HG02759 (cell line): ENCODE measurements at regions not wholly inside any gene's neighbourhood (a gene's known extent, or its start where the extent isn't known, plus 50 kb on each side); places are given as distances from the start of the nearest gene placed in this dataset.
A peak's percentile ranks its signal among the peaks of the same experiment; 100 is the strongest.
"Not testable (repeated sequence)": the region's sequence is repeated elsewhere in the genome, so short reads cannot be mapped to it uniquely, and the experiment has no call there.

Experiments used
- ATAC-seq: cut with Tn5 transposase; IDR thresholded peaks from one replicate; pipeline ENCODE4 v1.9.1; 2021; ENCODE audit warnings: mild to moderate bottlenecking, moderate library complexity; ENCODE audit not compliant: unreplicated experiment

DNA sequence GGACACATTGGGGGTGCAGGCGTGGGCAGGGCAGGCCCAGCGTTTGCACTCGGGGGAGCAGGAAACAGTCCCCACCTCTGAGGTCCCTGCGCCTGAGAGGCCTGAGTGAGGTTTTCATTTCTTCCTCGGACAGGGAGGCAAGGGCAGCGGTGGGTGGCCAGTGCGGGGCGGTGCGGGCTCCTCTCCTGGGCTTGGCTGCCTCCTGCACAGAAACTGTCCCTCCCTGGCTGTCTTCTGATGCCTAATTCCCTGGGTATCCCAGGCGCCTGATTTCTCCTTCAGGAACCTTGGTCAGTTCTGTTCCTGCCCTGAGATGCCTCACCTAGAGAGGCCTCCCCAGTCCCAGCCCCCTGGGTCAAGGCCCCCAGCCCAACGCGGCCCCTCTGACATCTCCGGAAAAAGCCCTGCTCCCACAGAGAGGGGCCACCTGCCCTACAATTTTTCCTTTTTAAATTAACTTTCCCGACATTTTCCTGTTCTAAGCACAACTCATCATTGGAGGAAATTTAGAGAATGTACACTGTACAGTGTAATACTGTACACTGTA lies 260.3 kb downstream of the ADGRD1 start:
- ATAC-seq: no peak

DNA sequence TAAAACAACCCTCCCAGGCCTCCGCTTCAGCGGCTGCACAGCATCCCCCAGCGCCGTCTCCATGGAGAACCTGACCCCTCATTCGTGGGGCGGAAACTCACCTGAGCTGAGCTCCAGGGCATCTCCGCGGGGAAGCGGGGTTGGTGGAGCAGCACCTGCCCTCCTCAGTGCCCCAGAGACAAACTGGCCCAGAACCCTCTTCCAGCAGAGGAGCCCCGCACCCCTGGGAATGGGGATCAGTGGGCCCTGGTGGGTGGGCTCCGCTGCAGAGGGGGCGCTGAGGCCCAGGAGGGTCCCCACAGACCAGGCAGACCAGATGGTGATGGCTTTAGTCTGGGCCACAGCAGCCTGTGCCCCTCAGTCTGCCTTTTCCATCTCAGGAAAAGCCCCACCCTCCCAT lies 261.2 kb downstream of the ADGRD1 start:
- ATAC-seq: not testable (repeated sequence)

GRCh38 chr12:131216587-131216986 lies 262.9 kb downstream of the ADGRD1 start:
- not testable (repeated sequence) for ATAC-seq

DNA sequence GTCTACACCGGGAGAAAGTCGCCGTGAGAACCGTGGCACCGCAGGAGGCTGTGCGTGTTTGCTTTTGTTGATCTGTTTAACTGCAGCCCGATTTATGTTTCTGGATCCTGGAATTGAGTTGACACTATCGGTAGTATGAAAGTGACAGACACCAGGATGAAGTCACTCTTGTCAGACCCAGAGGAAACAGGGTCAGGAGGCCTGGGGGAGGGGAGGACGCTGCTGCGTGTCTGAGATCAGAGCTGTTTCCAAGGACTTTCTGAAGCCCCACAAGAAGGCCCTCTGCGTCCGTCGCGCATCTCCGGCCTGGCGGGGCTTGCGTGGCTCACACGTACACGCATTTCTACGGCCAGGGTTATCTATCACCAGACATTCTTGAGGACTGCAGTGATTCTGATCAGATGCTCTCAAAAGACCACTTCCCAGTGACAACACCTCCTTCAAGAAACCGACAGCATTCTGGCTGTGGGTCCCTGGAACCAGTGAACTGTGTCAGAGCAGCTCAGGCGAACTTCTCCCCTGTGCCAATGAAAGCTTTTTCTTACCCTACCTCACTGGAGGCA lies 263.4 kb downstream of the ADGRD1 start:
- no peak for ATAC-seq

GRCh38 chr12:131218026-131218922 lies 264.6 kb downstream of the ADGRD1 start:
- peak; percentile 50 for ATAC-seq

DNA sequence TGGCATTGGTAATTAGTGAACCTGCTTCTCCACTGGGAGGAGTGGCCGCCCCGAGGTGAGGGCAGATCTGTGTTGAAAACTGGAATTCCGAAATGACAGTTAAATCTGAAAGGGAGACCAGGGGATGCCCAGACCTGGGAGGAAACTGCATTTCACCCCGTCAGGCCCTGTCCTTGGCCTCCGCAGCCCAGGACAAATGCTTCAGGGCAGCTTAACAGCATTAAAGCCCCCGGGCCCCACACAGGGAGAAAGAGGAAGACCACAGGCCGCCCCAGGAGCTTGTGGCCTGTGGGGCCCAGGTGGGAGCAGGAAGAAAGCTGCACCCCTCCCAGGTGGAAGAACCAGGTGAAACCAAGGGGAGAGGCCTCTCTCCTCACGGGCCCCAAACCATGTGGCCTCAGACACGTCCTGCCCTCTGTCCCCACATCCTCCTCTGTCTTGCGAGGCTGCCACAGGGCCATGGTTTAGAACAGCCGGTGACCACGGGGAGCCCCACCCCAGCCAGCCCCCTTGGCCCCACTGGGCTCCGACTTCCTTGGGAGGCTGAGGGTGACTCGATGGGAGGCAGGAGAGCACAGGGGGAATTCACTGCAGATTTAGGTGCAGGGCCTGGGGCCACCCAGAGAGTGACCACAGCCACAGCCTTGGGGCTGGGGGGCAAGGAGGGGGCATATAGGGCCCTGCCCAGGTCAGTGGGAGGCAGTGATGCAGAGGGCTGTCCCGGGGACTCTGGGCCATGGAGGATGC lies 265.4 kb downstream of the ADGRD1 start:
- ATAC-seq: no peak

DNA sequence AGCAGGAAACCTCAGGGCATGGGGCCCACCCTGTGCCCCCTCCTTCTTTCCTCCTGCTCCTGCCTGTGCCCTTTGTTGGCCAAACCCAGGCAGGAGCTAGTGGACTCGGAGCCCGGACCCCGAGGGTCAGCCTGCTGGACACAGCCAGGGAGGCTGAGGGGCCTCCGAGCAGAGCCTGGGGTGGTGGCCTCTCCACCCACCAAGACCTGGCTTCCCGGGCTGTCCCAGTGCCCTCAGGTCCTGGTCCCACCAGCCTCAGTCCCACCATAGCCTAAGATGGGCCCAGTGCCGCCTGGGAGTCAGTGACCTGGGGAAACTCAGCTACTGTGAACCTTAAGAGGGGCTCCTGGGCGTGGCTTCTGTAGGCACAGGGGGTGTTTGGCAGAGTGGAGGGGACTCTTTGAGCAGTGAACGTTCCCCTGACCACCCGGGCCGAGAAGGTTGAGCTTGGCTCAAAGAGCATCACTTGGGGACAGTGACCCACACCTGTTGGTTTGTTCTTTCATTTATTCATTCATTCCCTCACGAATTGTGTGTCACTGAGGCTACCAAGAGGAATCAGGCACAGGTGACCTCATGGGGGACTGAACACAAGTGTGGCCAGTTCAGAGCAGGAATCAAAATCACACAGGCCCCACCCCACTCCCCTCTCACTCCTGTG lies 266.1 kb downstream of the ADGRD1 start:
- ATAC-seq: no peak

- ATAC-seq: no peak
Observed at GRCh38 chr12:131220331-131220685, 266.6 kb downstream of the ADGRD1 start.

DNA sequence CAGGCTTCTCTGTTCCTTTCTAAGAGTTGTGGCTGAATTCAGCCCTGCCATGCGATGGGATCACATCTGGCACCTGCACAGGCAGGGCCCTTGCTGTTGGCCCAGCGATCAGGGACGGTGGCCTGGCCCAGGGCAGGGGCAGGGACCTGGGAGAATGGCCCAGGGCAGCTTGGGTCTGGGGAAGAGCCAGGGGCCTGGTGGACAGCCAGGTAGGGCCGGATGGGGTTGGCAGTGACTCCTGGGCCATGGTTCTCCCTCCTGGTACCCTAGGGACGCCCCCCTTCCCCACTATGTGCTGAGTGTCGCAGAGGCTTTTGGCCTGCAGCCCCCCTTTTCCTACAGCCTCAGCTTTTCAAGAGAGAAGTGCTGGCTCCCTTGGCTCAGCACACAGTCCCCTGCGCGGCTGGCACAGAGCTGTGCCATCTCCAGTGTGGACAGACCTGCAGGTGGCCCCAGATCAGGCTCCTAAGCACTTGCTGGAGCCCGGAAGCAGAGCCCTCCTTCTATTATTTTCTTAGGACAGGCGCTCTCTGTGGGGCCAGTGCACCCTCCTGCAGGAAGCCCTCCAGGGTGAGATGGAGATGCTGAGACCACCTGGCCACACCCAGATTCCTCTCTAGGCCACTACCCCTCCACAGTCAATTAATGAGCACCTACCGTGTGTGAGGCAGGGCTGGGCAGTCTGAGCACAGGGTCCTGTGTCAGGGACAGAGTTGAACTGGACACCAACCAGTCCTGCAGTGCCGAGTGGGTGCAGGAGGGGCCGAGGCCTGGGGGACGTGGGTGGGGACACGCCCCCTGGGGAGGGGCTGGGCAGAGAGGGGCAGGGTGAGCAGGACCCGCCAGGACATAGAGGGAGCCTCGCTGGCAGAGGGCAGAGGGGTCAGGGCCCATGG lies 267.6 kb downstream of the ADGRD1 start:
- ATAC-seq: no peak

DNA sequence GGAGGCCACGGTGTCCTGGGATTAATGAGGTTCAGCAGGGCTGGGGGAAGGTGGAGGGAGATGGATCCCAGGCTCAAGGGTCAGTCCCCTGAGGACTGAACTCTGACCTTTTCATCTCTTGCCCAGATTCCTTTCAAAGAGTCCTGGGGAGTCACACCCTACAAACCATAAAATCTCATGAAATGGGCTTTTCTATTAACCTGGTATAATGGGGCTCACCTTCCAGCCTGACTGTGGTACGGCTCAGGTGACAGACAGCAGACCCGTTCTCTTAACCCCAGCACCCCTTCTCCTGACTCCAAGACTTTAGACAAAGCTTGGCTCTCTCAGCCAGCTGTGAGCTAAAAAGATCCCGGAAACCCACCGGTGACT lies 268.2 kb downstream of the ADGRD1 start:
- no peak for ATAC-seq

DNA sequence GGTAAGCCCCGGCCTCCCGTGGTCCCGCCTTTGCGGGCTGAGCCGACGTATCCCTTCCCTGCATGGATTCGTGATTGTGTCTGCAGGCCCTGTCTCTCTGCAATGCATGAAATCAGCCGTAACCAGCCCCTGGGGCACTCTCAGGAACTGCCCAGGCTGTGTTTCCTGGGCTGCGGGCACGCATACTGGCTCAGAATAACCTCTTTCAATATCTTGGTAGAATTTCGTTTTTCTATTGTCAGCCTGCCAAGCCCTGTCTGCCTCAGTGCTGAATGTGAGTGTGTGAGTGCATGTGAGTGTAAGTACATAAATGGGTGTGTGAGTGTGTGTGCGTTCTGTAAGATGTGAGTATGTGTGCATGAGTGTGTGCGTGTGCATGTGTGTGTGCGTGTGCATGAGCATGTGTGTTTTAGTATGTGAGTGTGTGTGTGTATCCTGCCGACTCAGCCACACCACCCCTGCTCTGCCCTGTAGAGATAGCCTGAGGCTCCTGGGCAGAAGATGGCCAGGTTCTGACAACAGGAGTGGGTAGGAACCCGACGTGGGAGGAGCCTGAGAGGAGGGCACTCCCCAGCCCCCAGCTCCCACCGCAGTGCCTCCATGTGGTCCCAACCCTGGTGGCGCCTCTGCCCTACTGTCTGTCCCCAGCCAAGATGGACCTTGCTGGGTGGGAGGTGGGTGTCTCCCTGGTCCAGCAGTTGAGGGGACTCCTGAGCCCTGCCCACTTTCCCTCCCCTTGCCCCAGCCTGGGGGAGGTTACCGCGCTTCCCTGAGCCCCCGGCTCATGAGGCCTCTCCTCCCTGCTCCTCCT lies 268.8 kb downstream of the ADGRD1 start:
- peak; percentile 67 for ATAC-seq

DNA sequence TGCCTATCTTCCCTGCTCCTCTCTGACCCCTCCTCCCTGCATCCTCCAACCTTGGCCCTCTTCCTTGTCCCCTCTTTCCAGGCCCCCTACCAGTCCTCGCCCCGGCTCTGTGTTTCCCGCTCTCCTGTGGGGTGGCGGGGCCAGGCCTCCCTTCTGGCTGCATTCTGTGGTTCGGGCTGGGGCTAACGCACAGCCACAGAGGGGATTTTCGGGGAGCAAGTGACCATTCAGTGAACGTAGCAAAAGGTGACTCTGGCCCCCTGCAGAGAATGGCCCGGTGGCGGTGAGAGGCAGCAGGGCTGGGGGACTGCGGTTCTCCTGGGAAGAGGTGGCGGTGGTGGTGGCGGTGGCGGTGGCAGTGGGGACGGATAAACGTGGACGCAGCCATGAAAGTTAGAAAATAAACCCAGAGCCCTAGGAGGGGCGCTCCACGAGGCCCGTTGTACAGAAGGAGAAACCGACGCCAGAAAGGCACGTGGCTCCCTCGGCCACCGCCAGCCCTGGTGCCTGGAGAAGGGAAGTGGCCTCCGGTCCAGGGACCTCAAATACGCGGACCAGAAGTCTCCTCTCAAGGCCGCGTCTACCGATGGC lies 269.6 kb downstream of the ADGRD1 start:
- ATAC-seq: no peak

DNA sequence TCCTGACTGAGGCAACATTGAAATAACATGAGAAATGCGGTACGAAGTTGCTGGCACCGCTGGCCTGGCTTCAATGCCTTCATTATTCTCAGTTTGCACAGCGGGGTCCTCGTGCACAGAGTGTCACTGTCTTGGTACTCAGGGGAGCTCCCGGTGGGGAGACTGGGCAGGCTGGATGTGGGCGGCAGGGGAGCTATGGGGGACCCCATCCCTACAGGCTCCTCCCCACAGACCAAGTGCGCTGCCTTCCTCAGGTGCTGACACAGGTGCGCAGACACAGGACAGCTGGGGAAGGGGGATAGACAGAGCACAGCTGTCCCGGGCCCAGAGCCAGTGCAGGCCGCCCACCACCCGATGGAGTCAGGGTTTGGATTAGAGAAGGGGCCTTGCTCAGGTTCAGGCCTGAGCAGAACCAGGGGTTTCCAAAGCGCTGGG lies 270.1 kb downstream of the ADGRD1 start:
- no peak for ATAC-seq

DNA sequence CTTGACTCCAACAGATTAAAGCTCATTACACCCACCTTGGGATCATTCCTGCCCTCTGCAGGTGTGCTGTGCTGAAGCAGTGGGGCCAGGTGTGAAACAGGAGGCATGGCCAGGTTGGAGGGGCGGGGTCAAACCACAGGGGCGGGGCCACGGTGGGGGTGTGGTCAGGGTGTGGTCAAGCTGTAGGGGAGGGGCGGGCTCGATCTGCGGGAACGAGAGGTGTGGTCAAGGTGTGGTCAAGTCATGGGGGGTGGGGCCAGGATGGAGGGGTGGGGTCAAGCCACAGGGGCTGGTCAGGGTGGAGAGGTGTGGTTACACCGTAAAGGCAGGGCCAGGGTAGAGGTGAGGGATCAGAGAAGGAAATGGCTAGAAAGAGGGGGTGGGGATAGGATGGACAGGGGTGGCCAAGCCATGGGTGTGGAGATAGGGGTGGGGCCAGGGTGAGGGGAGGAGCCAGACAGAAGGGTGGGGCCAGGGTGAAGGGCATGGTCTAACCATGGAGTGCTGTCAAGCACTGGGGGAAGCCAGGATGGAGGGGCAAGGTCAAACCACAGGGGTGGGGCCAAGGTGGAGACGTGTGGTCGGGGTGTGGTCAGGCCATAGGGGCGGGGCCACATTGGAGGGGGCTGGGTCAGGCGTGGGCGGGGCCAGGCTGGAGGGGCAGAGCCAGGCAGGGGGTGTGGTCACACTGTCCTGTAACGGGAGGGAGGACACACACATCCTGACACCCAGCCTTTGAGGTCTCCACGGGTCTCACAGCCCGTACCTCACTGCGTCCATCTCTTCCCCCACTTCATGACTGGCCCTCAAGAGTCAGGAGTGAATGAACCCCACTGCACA lies 270.7 kb downstream of the ADGRD1 start:
- ATAC-seq: not testable (repeated sequence)

DNA sequence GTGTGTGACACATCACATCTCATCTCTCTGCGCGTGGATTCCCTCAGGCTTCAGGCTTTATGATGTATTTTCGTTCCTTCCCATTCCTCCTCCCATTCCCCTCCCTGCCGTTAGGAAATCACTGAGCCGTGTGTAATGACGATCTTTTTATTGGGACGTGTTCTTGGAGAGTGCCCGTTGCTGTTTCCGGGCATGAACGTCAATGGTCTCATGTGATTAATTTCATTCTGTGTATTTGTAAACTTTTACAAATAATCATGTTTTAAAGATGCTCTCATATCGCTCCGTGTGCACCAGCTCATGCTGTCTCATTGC lies 271.3 kb downstream of the ADGRD1 start:
- not testable (repeated sequence) for ATAC-seq

DNA sequence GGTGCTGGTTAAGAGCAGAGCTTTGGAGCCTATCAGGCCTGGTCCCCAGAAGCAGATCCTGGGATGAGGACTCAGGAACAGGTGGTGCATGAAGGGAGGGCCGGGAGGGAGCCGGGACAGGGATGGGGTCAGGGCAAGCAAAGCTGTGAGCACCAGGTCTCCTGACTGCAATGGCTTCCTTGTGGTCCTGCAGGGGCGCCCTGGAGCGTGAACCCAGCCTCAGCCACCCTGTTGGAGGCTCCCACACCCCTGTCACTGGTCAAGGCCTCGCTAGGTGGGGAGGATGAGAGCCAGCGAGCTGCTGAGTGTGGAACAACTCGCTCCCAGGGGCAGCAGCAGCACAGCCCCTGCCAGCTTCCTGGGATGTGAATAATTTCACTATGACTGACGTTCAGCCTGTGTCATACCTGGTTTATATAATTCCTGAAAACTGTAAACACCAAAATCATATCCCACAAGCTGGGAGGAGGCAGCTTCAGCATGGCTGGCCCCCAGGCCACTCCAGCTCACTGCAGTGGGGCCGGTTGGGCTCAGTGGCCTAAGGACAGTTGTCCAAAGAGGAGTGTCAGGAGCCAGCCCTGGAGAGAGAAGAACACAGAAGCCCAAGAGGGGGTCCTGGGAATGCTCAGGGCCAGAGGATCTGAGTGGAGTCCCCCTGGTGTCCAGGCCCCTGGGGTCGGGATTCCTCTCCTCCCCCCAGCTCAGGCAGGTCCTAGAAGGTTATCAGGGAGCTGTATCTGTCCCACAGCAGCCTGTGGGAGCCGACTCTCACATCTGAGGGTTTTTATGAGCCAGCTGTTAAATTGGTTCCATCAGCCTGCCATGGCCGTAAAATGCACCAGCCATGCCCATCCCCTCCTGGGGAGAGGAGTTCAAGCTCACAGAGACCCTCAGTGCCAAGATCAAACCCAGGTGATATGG lies 272.9 kb downstream of the ADGRD1 start:
- no peak for ATAC-seq

GRCh38 chr12:131227641-131228040 lies 273.9 kb downstream of the ADGRD1 start:
- ATAC-seq: not testable (repeated sequence)
